ENCODE measurements at regions not wholly inside any gene's neighbourhood (a gene's known extent, or its start where the extent isn't known, plus 50 kb on each side); places are given as distances from the start of the nearest gene placed in this dataset.

DNA sequence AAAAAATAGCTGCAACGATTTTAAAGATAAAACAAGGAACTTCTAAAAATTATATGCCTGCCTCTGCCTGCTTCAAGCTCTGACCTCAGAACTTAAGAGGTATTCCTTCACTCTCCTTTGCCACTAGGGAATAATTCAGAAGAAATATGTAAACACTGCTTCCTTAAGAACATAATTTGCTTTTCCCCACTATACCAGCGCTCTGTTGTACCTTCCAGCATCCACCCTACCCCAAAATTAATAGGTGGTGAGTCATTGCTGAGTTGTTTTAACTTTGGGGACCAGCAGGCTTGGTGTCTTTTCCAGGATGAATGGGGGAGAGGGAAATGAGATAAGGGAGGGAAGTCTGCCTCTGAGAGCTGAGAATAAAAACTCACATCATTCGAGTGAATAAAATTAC lies 107.7 kb upstream of the ATXN1 start:
- H3K36me3 ChIP-seq (ENCODE audit: control insufficient read depth in 2 of 2, insufficient read depth in 2 of 2, low read length in 1 of 2) = no peaks in the 10 kb centered on the region
- RAD21 ChIA-PET (ENCODE audit: unreplicated experiment) = no interaction called here
- H3K9me3 ChIP-seq (replicated peaks; ENCODE audit: control insufficient read depth, insufficient read depth, low read length) = no peaks in the 10 kb centered on the region
- DNase-seq (ENCODE audit: low read depth, low spot score) (no peak), ATAC-seq (no peak), FAIRE-seq (no peak)
- no peaks in the 10 kb centered on the region for H3K79me2 ChIP-seq (ENCODE audit: control insufficient read depth, insufficient read depth, low read length)
- BruUV-seq (replicated peaks) = no TSS peak
- no peak overlapping the region for H3K27ac ChIP-seq (ENCODE audit: control insufficient read depth, insufficient read depth)
- TF ChIP-seq RUNX3 (IDR thresholded peaks at IDR 0.05; ENCODE audit: low read length) = no peak
- TF ChIP-seq, protein P1, sequence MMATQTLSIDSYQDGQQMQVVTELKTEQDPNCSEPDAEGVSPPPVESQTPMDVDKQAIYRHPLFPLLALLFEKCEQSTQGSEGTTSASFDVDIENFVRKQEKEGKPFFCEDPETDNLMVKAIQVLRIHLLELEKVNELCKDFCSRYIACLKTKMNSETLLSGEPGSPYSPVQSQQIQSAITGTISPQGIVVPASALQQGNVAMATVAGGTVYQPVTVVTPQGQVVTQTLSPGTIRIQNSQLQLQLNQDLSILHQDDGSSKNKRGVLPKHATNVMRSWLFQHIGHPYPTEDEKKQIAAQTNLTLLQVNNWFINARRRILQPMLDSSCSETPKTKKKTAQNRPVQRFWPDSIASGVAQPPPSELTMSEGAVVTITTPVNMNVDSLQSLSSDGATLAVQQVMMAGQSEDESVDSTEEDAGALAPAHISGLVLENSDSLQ (IDR thresholded peaks at IDR 0.05) = no peak
- TF ChIP-seq MEF2A (IDR thresholded peaks at IDR 0.05; ENCODE audit: insufficient read depth, low read depth, low read length) = no peak
- TF ChIP-seq CHD4 (IDR thresholded peaks at IDR 0.05) = no peak
- no peak for TF ChIP-seq NBN (IDR thresholded peaks at IDR 0.05)
- POLR2A ChIA-PET = no interaction called here
- CTCF ChIA-PET = no interaction called here
- 15% methylated on average over 3 of the region's 3 CpGs for WGBS (ENCODE audit: insufficient coverage, insufficient replicate concordance, low lambda C conversion rate, missing lambda C conversion rate)
- no peaks in the 10 kb centered on the region; a peak in 1 of 4 replicates for H3K27me3 ChIP-seq (replicated peaks in 1 of 2; ENCODE audit: control insufficient read depth in 2 of 2, insufficient read depth in 2 of 2, low read length in 1 of 2)
- H2AFZ ChIP-seq (ENCODE audit: control insufficient read depth, low read depth, low read length) = no peak overlapping the region
- intact Hi-C loops (cut with micrococcal nuclease; ENCODE audit: unreplicated experiment) = no loop called here
- no peak overlapping the region for H3K4me2 ChIP-seq (ENCODE audit: control insufficient read depth, insufficient read depth)
- SMC1A ChIA-PET (ENCODE audit: uncharacterized antibody, unreplicated experiment) = interaction anchor here (1.3 kb wide), 1 partner anchor 13 kb away, joined by 3 read pairs; no protein-coding TSS in a partner anchor
- H4K20me1 ChIP-seq (ENCODE audit: control insufficient read depth, insufficient read depth) = no peaks in the 10 kb centered on the region
- in situ Hi-C loops (cut with MboI) = no loop called here
- no peaks in the 10 kb centered on the region for H3K4me1 ChIP-seq (ENCODE audit: control insufficient read depth, insufficient read depth, low read length)
- no peak overlapping the region for H3K4me3 ChIP-seq
- no peak overlapping the region for H3K9ac ChIP-seq (ENCODE audit: control insufficient read depth, insufficient read depth, low read length)

DNA sequence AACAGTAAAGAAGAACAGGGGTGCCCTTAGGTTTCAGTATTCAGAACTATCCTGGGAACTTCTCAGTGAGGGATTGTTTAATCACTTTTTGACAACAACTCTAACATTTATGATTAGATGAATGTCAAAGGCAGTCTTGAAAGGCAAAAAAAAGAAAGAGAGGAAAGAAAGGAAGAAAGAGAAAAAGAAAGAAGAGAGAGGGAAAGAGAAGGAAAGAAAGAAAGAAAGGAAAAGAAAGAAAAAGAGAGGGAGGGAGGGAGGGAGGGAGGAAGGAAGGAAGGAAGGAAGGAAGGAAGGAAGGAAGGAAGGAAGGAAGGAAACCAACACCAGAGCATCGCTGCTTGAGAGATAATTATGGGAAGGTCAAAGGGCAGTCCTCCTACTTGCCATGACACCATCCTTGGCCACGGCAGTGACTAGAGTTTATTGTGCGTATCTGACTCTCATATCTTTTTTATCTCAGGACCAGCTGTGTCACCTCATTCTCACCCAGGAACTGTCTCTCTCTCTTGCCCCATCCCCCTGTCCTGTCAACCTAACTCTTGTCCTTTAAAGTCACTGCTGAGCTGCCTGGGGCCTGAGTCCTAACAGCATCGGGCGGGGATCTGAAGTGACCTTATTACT lies 96.8 kb upstream of the ATXN1 start:
- H4K20me1 ChIP-seq (ENCODE audit: control insufficient read depth, insufficient read depth) = no peaks in the 10 kb centered on the region
- H3K4me2 ChIP-seq (ENCODE audit: control insufficient read depth, insufficient read depth) = no peak overlapping the region
- no peak overlapping the region for H3K9ac ChIP-seq (ENCODE audit: control insufficient read depth, insufficient read depth, low read length)
- ChIA-PET SMC1A (ENCODE audit: uncharacterized antibody, unreplicated experiment) (interaction anchor here (1.0 kb wide), 1 partner anchor 11 kb away, joined by 3 read pairs; no protein-coding TSS in a partner anchor), POLR2A (no interaction called here), RAD21 (ENCODE audit: unreplicated experiment) (no interaction called here), CTCF (no interaction called here)
- in situ Hi-C loops (cut with MboI) (no loop called here), intact Hi-C loops (cut with micrococcal nuclease; ENCODE audit: unreplicated experiment) (no loop called here)
- DNase-seq (ENCODE audit: low read depth, low spot score) (no peak), FAIRE-seq (no peak), ATAC-seq (no peak)
- no peaks in the 10 kb centered on the region for H3K79me2 ChIP-seq (ENCODE audit: control insufficient read depth, insufficient read depth, low read length)
- 65% methylated on average over 5 of the region's 5 CpGs for WGBS (ENCODE audit: insufficient coverage, insufficient replicate concordance, low lambda C conversion rate, missing lambda C conversion rate)
- H3K27ac ChIP-seq (ENCODE audit: control insufficient read depth, insufficient read depth) = no peak overlapping the region
- H3K9me3 ChIP-seq (replicated peaks; ENCODE audit: control insufficient read depth, insufficient read depth, low read length) = no peaks in the 10 kb centered on the region; the same call in 2 of the 3 replicates
- H2AFZ ChIP-seq (ENCODE audit: control insufficient read depth, low read depth, low read length) = no peak overlapping the region
- no peaks in the 10 kb centered on the region for H3K36me3 ChIP-seq (ENCODE audit: control insufficient read depth in 2 of 2, insufficient read depth in 2 of 2, low read length in 1 of 2)
- H3K4me3 ChIP-seq = no peak overlapping the region
- no peaks in the 10 kb centered on the region for H3K27me3 ChIP-seq (replicated peaks in 1 of 2; ENCODE audit: control insufficient read depth in 2 of 2, insufficient read depth in 2 of 2, low read length in 1 of 2)
- peaks cover 16% of the 10 kb centered on the region for H3K4me1 ChIP-seq (ENCODE audit: control insufficient read depth, insufficient read depth, low read length)
- BruUV-seq (replicated peaks) = no TSS peak
- TF ChIP-seq NFIC (IDR thresholded peaks at IDR 0.05; ENCODE audit: low read depth, low read length) (no peak), POU2F2 (IDR thresholded peaks at IDR 0.05; ENCODE audit: borderline replicate concordance, low read depth, low read length) (no peak), POLR2A (IDR thresholded peaks at IDR 0.05; ENCODE audit: low read depth, low read length) (no peak), YY1 (IDR thresholded peaks at IDR 0.05; ENCODE audit: low read depth, low read length) (no peak), BACH1 (IDR thresholded peaks at IDR 0.05; ENCODE audit: borderline replicate concordance) (no peak), ZNF384 (IDR thresholded peaks at IDR 0.05; ENCODE audit: borderline replicate concordance, low read depth, low read length) (no peak), ZNF24 (IDR thresholded peaks at IDR 0.05) (no peak)
- TF ChIP-seq, protein P2, sequence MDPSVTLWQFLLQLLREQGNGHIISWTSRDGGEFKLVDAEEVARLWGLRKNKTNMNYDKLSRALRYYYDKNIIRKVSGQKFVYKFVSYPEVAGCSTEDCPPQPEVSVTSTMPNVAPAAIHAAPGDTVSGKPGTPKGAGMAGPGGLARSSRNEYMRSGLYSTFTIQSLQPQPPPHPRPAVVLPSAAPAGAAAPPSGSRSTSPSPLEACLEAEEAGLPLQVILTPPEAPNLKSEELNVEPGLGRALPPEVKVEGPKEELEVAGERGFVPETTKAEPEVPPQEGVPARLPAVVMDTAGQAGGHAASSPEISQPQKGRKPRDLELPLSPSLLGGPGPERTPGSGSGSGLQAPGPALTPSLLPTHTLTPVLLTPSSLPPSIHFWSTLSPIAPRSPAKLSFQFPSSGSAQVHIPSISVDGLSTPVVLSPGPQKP (IDR thresholded peaks at IDR 0.05; ENCODE audit: low read depth, low read length) = no peak
- TF ChIP-seq, protein P3, sequence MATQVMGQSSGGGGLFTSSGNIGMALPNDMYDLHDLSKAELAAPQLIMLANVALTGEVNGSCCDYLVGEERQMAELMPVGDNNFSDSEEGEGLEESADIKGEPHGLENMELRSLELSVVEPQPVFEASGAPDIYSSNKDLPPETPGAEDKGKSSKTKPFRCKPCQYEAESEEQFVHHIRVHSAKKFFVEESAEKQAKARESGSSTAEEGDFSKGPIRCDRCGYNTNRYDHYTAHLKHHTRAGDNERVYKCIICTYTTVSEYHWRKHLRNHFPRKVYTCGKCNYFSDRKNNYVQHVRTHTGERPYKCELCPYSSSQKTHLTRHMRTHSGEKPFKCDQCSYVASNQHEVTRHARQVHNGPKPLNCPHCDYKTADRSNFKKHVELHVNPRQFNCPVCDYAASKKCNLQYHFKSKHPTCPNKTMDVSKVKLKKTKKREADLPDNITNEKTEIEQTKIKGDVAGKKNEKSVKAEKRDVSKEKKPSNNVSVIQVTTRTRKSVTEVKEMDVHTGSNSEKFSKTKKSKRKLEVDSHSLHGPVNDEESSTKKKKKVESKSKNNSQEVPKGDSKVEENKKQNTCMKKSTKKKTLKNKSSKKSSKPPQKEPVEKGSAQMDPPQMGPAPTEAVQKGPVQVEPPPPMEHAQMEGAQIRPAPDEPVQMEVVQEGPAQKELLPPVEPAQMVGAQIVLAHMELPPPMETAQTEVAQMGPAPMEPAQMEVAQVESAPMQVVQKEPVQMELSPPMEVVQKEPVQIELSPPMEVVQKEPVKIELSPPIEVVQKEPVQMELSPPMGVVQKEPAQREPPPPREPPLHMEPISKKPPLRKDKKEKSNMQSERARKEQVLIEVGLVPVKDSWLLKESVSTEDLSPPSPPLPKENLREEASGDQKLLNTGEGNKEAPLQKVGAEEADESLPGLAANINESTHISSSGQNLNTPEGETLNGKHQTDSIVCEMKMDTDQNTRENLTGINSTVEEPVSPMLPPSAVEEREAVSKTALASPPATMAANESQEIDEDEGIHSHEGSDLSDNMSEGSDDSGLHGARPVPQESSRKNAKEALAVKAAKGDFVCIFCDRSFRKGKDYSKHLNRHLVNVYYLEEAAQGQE (IDR thresholded peaks at IDR 0.05; ENCODE audit: low read depth, low read length) = no peak
